Neural progenitor cell (in vitro differentiated cells): ENCODE measurements at regions not wholly inside any gene's neighbourhood (a gene's known extent, or its start where the extent isn't known, plus 50 kb on each side); places are given as distances from the start of the nearest gene placed in this dataset.

Experiments used
- DNase-seq: peaks from one replicate; pipeline ENCODE4 v3.0.0-alpha.2; 2016; ENCODE audit warnings: low spot score
- H2AFZ ChIP-seq: fragments of 200-600 bp; sonication (generic); replicated peaks from 2 replicates; pipeline ENCODE4 v1.6.1; 2016; ENCODE audit warnings: antibody characterized with exemption
- H3F3A ChIP-seq: fragments of 200-600 bp; sonication (generic); 2 replicates; pipeline ENCODE4 v1.6.1; 2016; ENCODE audit warnings: antibody characterized with exemption, low read depth
- H3K27ac ChIP-seq: fragments of 200-600 bp; sonication (generic); 2 replicates; pipeline ENCODE4 v1.5.1; 2016; ENCODE audit warnings: mild to moderate bottlenecking
- H3K27me3 ChIP-seq: fragments of 200-600 bp; sonication (generic); 2 replicates; pipeline ENCODE4 v1.6.1; 2016; ENCODE audit warnings: mild to moderate bottlenecking, moderate library complexity
- H3K36me3 ChIP-seq: fragments of 200-600 bp; sonication (generic); 2 replicates; pipeline ENCODE4 v1.5.1; 2016
- H3K4me1 ChIP-seq: fragments of 200-600 bp; sonication (generic); 2 replicates; pipeline ENCODE4 v1.6.1; 2016; ENCODE audit warnings: mixed run types
- H3K4me2 ChIP-seq: fragments of 200-600 bp; sonication (generic); 2 replicates; pipeline ENCODE4 v1.6.1; 2016
- H3K4me3 ChIP-seq: fragments of 200-600 bp; sonication (generic); 2 replicates; pipeline ENCODE4 v1.5.1; 2016
- H3K79me2 ChIP-seq: fragments of 200-600 bp; sonication (generic); 2 replicates; pipeline ENCODE4 v1.6.1; 2016; ENCODE audit warnings: low read depth
- H3K9ac ChIP-seq: fragments of 200-600 bp; sonication (generic); 2 replicates; pipeline ENCODE4 v1.6.1; 2016
- H3K9me3 ChIP-seq: fragments of 200-600 bp; sonication (generic); 2 replicates; pipeline ENCODE4 v1.5.1; 2016; ENCODE audit warnings: low read depth
- H4K20me1 ChIP-seq: fragments of 200-600 bp; sonication (generic); 2 replicates; pipeline ENCODE4 v1.6.1; 2016; ENCODE audit warnings: low read depth
- H3K27ac Mint-ChIP-seq: 3 replicates; pipeline ENCODE4 v1.8.0; 2021; ENCODE audit warnings: mixed read lengths
- H3K27me3 Mint-ChIP-seq: 2 replicates; pipeline ENCODE4 v1.8.0; 2022; ENCODE audit warnings: low read depth, mild to moderate bottlenecking, inconsistent platforms, moderate library complexity, mixed read lengths; ENCODE audit not compliant: insufficient read depth
- H3K36me3 Mint-ChIP-seq: 3 replicates; pipeline ENCODE4 v1.8.0; 2021; ENCODE audit warnings: mixed read lengths
- H3K4me1 Mint-ChIP-seq: 3 replicates; pipeline ENCODE4 v1.8.0; 2021; ENCODE audit warnings: mixed read lengths
- H3K4me3 Mint-ChIP-seq: 3 replicates; pipeline ENCODE4 v1.8.0; 2021; ENCODE audit warnings: mild to moderate bottlenecking, moderate library complexity, mixed read lengths
- H3K9me3 Mint-ChIP-seq: 3 replicates; pipeline ENCODE4 v1.8.0; 2020; ENCODE audit warnings: mixed read lengths
- EZH2 ChIP-seq: fragments of 200-600 bp; sonication (generic); IDR thresholded peaks from 2 replicates; pipeline ENCODE4 v1.6.1; 2017; ENCODE audit warnings: antibody characterized with exemption, mild to moderate bottlenecking, moderate library complexity
- EZH2phosphoT487 ChIP-seq: fragments of 200-600 bp; sonication (generic); IDR thresholded peaks from 2 replicates; pipeline ENCODE4 v1.6.1; 2017; ENCODE audit warnings: antibody characterized with exemption
- TF ChIP-seq, protein P1 (sequence below): fragments of 200-600 bp; sonication (generic); IDR thresholded peaks from 2 replicates; pipeline ENCODE4 v1.5.1; 2017; ENCODE audit warnings: antibody characterized with exemption, mild to moderate bottlenecking

DNA sequence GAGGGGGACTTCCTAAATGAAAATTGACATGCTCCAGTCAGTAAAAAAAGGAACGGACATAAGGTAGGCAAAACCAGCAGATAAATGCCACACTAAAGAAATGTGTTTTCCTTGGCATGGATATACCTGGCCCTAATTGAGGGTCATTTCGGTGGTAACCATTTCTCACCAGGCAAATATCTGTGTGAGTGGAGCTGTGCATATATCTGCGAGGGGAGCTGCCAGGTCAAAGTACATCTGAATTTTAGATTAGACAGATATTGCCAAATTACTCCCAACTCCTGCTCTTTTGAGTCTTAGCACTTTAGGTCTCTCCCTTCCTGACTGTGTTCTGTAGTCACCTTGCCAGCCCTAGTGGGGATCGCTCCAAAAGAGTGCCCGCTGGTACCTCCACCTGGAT, 204.2 kb downstream of the SH3BP4 start:
- H4K20me1 ChIP-seq: no peaks in the 10 kb centered on the region
- H3K36me3 ChIP-seq: no peaks in the 10 kb centered on the region
- no peaks in the 10 kb centered on the region for H3K27me3 ChIP-seq
- no peaks in the 10 kb centered on the region for H3K36me3 Mint-ChIP-seq
- peaks cover 13% of the 10 kb centered on the region for H3F3A ChIP-seq
- no peak overlapping the region for H2AFZ ChIP-seq
- no peak overlapping the region for H3K27ac Mint-ChIP-seq
- no peaks in the 10 kb centered on the region for H3K9me3 ChIP-seq
- no peak overlapping the region for H3K4me3 ChIP-seq
- H3K4me2 ChIP-seq: no peak overlapping the region
- H3K4me3 Mint-ChIP-seq: peak overlapping the region; percentile 39
- H3K79me2 ChIP-seq: no peaks in the 10 kb centered on the region
- H3K27me3 Mint-ChIP-seq: peaks cover 23% of the 10 kb centered on the region
- no peak overlapping the region for H3K9ac ChIP-seq
- no peak for DNase-seq
- no peak overlapping the region for H3K27ac ChIP-seq
- peaks cover 12% of the 10 kb centered on the region for H3K4me1 Mint-ChIP-seq
- TF ChIP-seq, protein P1, sequence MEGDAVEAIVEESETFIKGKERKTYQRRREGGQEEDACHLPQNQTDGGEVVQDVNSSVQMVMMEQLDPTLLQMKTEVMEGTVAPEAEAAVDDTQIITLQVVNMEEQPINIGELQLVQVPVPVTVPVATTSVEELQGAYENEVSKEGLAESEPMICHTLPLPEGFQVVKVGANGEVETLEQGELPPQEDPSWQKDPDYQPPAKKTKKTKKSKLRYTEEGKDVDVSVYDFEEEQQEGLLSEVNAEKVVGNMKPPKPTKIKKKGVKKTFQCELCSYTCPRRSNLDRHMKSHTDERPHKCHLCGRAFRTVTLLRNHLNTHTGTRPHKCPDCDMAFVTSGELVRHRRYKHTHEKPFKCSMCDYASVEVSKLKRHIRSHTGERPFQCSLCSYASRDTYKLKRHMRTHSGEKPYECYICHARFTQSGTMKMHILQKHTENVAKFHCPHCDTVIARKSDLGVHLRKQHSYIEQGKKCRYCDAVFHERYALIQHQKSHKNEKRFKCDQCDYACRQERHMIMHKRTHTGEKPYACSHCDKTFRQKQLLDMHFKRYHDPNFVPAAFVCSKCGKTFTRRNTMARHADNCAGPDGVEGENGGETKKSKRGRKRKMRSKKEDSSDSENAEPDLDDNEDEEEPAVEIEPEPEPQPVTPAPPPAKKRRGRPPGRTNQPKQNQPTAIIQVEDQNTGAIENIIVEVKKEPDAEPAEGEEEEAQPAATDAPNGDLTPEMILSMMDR: no peak
- no peak for TF ChIP-seq EZH2phosphoT487
- H3K9me3 Mint-ChIP-seq: peaks cover 5% of the 10 kb centered on the region
- H3K4me1 ChIP-seq: peaks cover 13% of the 10 kb centered on the region

DNA sequence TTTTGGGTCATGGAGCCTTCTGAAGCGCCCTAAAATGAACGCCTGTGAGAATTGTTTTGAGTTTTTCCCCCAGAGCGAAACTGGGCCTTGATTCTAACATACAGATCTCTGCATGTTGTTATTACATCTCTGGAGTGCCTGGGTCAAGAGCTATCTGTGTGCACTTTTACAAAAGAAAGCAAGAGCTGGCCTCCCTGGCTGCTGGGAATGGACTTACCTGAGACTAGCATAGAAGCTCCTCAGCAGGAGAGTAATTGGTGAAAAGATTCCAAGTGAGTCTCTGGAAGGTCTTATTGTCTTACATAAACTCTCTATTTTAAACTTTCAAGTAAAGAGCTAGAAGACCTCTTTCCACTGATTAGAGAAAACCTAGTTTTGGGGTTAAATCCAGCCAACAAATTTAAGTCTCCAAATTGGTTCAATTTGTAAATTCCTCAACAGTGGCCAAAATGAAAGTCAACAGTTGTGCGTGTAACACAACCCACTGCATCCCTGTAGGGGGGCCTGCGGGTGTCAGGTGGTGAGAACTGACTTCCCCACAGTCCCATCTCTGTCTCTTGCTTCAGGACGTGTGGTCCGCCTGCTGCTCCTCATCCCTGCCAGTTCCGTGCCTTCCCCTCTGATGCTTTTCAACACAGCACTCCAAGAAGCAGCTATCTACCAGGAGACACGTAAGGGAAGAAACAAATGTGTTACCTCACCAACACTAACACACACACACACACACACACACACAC, 206.1 kb downstream of the SH3BP4 start:
- Histone ChIP-seq H3K4me1 (peaks cover 13% of the 10 kb centered on the region), H4K20me1 (no peaks in the 10 kb centered on the region), H3K9ac (no peak overlapping the region), H3K27me3 (no peaks in the 10 kb centered on the region), H3K4me3 (no peak overlapping the region), H2AFZ (no peak overlapping the region), H3K36me3 (no peaks in the 10 kb centered on the region), H3K9me3 (no peaks in the 10 kb centered on the region), H3K27ac (no peak overlapping the region), H3F3A (peaks cover 13% of the 10 kb centered on the region), H3K4me2 (peak overlapping the region; percentile 47), H3K79me2 (no peaks in the 10 kb centered on the region)
- Mint-ChIP-seq H3K9me3 (peaks cover 9% of the 10 kb centered on the region), H3K36me3 (no peaks in the 10 kb centered on the region), H3K27ac (no peak overlapping the region), H3K4me1 (peaks cover 12% of the 10 kb centered on the region), H3K4me3 (no peak overlapping the region), H3K27me3 (peaks cover 20% of the 10 kb centered on the region)
- no peak for TF ChIP-seq EZH2phosphoT487
- no peak for TF ChIP-seq EZH2
- TF ChIP-seq, protein P1: no peak
- DNase-seq: peak; percentile 27

DNA sequence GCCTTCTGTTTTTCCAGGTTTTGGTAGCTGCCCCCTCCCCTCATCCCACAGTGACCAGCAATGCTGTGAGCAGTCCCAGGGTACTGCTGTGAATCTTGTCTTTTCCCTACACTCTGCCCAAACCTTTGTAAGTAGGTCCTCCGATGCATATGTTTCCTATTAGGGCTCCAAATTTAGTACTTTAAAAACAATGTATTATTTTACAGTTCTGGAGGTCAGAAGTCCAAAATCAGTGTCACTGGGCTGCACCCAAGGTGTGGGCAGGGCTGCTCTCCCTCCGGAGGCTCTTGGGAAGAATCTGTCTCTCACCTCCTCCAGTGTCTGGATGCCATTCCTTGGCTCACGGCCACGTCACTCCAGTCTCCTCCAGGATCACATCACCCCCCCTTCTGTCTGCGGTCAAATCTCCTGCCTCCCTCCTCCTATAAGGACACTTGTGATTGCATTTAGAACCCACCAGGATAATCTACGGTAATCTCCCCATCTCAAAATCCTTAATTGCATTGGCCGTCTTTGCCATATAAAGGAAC, 208.5 kb downstream of the SH3BP4 start:
- peaks cover 12% of the 10 kb centered on the region for H3K27me3 Mint-ChIP-seq
- H3K27ac Mint-ChIP-seq: no peak overlapping the region
- H3K4me3 Mint-ChIP-seq: no peak overlapping the region
- H3F3A ChIP-seq: peaks cover 13% of the 10 kb centered on the region
- H3K36me3 ChIP-seq: no peaks in the 10 kb centered on the region
- no peak overlapping the region for H3K9ac ChIP-seq
- H3K27me3 ChIP-seq: no peaks in the 10 kb centered on the region
- no peaks in the 10 kb centered on the region for H4K20me1 ChIP-seq
- no peaks in the 10 kb centered on the region for H3K79me2 ChIP-seq
- H3K4me3 ChIP-seq: no peak overlapping the region
- H3K36me3 Mint-ChIP-seq: no peaks in the 10 kb centered on the region
- no peaks in the 10 kb centered on the region for H3K9me3 ChIP-seq
- no peak overlapping the region for H3K4me2 ChIP-seq
- H2AFZ ChIP-seq: no peak overlapping the region
- H3K4me1 Mint-ChIP-seq: peaks cover 12% of the 10 kb centered on the region
- H3K4me1 ChIP-seq: peaks cover 13% of the 10 kb centered on the region
- peaks cover 7% of the 10 kb centered on the region for H3K9me3 Mint-ChIP-seq
- H3K27ac ChIP-seq: no peak overlapping the region
- TF ChIP-seq EZH2 (no peak), EZH2phosphoT487 (no peak)
- TF ChIP-seq, protein P1: no peak
- DNase-seq: no peak
